Mononuclear cell (primary cell): ENCODE measurements at regions not wholly inside any gene's neighbourhood (a gene's known extent, or its start where the extent isn't known, plus 50 kb on each side); places are given as distances from the start of the nearest gene placed in this dataset.

Experiments used
- H3K27me3 ChIP-seq: 2 replicates; pipeline ENCODE4 v1.6.0; 2011; ENCODE audit warnings: low read length, control low read depth; ENCODE audit not compliant: insufficient read depth
- H3K4me1 ChIP-seq: 2 replicates; pipeline ENCODE4 v1.5.1; 2011; ENCODE audit warnings: mild to moderate bottlenecking, low read length, control low read depth; ENCODE audit not compliant: insufficient read depth
- H3K4me3 ChIP-seq: 2 replicates; pipeline ENCODE4 v1.5.1; 2011; ENCODE audit warnings: mild to moderate bottlenecking, low read length, moderate library complexity
- H3K9me3 ChIP-seq: 2 replicates; pipeline ENCODE4 v1.5.1; 2011; ENCODE audit warnings: low read depth, mild to moderate bottlenecking, control low read depth, low read length

DNA sequence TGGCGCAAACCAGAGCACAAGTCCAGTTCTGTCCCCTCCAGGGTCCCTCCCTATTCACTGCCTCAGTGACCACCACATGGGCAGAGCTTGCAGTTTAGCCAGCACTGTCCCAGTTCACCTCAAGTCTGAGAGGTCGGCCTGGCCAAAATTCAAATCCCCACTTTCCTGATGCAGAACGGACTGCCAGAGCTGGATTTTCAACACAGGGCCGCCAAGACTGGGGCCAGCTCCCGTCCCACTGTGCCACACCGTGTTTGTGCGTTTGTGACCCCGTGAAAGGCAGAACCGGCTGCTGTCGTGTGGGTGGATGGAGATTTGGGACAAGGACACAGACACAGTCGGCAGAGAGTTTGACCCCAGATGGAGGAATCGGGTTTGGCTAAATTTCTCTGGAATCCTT, 176.7 kb downstream of the URI1 start:
- H3K4me3 ChIP-seq: no peak overlapping the region
- no peaks in the 10 kb centered on the region for H3K9me3 ChIP-seq
- no peaks in the 10 kb centered on the region for H3K4me1 ChIP-seq
- no peaks in the 10 kb centered on the region for H3K27me3 ChIP-seq

GRCh38 chr19:30119180-30119908, 177.3 kb downstream of the URI1 start:
- H3K9me3 ChIP-seq: no peaks in the 10 kb centered on the region
- H3K27me3 ChIP-seq: no peaks in the 10 kb centered on the region
- no peak overlapping the region for H3K4me3 ChIP-seq
- H3K4me1 ChIP-seq: no peaks in the 10 kb centered on the region

DNA sequence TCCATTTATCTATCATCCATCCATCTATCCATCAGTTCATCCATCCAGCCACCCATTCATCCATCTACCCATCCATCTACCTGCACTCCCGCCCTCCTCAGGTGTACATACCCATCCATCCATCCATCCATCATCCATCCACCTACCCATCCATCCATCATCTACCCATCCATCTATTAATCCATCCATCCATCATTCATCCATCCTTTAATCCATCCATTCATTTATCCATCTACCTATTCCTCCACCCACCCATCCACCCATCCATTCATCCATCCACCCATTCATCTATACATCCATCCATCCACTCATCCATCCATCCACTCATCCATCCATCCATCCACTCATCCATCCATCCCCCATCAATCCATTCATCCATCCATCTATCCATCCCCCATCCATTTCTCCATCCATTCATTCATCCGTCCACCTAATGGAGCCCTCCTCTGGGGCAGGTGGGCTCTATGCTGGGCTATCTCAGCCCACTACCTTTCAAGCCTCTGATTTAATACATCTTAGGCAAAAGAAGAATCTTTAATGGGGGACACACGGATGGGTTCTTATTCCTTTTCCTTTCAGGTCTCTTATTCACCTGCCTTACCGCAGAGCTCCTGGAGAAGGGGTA, 178.9 kb downstream of the URI1 start:
- Histone ChIP-seq H3K4me3 (no peak overlapping the region), H3K27me3 (no peaks in the 10 kb centered on the region), H3K4me1 (no peaks in the 10 kb centered on the region), H3K9me3 (no peaks in the 10 kb centered on the region)

- Histone ChIP-seq H3K4me3 (no peak overlapping the region), H3K27me3 (no peaks in the 10 kb centered on the region), H3K9me3 (no peaks in the 10 kb centered on the region), H3K4me1 (no peaks in the 10 kb centered on the region)
These were observed 180.4 kb downstream of the URI1 start for GRCh38 chr19:30122431-30122830.

DNA sequence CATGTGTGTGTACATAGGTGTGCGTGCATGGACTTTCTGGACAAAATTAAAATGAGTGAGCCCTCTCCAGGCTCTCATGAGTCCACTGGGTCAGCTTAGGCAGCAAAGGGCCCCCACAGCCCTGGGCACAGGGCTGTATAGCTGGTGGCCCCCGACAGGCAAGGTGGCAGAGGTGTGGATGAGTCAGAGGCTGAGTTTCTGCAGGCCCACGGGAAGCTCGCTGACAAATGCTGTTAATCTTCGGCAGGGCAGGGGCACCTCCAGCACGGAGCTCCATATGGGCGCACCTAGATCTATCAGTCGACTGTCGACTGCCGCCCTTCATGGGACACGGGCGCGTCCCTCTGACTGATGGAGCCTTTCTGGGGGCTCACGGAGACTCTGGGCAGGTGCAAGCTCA, 181.1 kb downstream of the URI1 start:
- Histone ChIP-seq H3K9me3 (no peaks in the 10 kb centered on the region), H3K4me1 (no peaks in the 10 kb centered on the region), H3K27me3 (no peaks in the 10 kb centered on the region), H3K4me3 (no peak overlapping the region)

GRCh38 chr19:30123611-30124010, 181.6 kb downstream of the URI1 start:
- no peak overlapping the region for H3K4me3 ChIP-seq
- no peaks in the 10 kb centered on the region for H3K27me3 ChIP-seq
- no peaks in the 10 kb centered on the region for H3K4me1 ChIP-seq
- H3K9me3 ChIP-seq: no peaks in the 10 kb centered on the region

DNA sequence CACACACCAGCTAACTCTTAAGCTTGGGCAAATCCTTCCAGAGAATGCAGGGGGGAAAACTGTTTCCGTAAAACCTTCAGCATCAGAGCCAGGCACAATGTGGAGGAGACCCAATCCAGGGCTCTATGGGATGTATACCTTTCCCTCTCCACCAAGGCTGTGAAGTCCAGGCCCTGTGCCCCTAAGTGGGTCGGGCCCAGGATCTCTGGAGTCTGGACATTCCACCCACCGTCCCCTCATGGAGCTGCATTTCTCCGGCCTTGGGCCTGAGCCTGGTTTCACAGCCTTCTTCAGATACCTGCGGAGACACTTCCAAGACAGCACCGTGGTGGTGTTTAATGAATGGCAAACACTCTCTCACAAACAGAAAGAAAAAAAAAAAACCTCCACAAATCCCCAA, 186.2 kb downstream of the URI1 start:
- H3K27me3 ChIP-seq: no peaks in the 10 kb centered on the region
- no peaks in the 10 kb centered on the region for H3K4me1 ChIP-seq
- no peak overlapping the region for H3K4me3 ChIP-seq
- H3K9me3 ChIP-seq: no peaks in the 10 kb centered on the region

GRCh38 chr19:30130356-30131122, 188.5 kb downstream of the URI1 start:
- Histone ChIP-seq H3K4me1 (no peaks in the 10 kb centered on the region), H3K9me3 (no peaks in the 10 kb centered on the region), H3K4me3 (no peak overlapping the region), H3K27me3 (no peaks in the 10 kb centered on the region)

GRCh38 chr19:30131246-30131645, 189.2 kb downstream of the URI1 start:
- Histone ChIP-seq H3K9me3 (no peaks in the 10 kb centered on the region), H3K27me3 (no peaks in the 10 kb centered on the region), H3K4me3 (no peak overlapping the region), H3K4me1 (no peaks in the 10 kb centered on the region)

GRCh38 chr19:30131722-30132291, 189.8 kb downstream of the URI1 start:
- Histone ChIP-seq H3K9me3 (no peaks in the 10 kb centered on the region), H3K4me3 (no peak overlapping the region), H3K4me1 (no peaks in the 10 kb centered on the region), H3K27me3 (no peaks in the 10 kb centered on the region)

GRCh38 chr19:30132343-30133075, 190.5 kb downstream of the URI1 start:
- Histone ChIP-seq H3K9me3 (no peaks in the 10 kb centered on the region), H3K27me3 (no peaks in the 10 kb centered on the region), H3K4me1 (no peaks in the 10 kb centered on the region), H3K4me3 (no peak overlapping the region)

DNA sequence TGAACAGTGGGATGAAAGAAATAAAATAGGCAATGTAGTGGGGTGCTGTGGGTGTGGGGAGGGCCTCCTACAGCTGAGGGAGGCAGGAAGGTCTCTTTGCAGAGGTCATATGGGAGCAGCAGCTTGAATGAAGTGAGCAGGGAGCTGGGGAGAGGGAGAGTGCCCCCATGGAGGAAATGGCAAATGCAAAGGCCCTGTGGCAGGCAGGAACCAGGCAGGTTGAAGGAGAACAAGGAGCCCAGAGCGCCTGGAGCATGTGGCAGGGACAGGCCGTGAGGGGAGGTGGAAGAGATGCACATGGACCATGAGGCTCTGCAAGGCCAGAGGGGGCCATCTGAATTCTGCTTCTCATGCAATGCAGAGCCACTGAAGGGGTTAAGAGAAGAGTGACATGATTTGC, 191.8 kb downstream of the URI1 start:
- H3K4me3 ChIP-seq: no peak overlapping the region

GRCh38 chr19:30135093-30135757, 193.2 kb downstream of the URI1 start:
- Histone ChIP-seq H3K27me3 (no peaks in the 10 kb centered on the region), H3K9me3 (no peaks in the 10 kb centered on the region), H3K4me1 (no peaks in the 10 kb centered on the region), H3K4me3 (no peak overlapping the region)

More for the DNA sequence above, 191.8 kb downstream of the URI1 start:
- no peaks in the 10 kb centered on the region for H3K9me3 ChIP-seq
- H3K27me3 ChIP-seq: no peaks in the 10 kb centered on the region
- H3K4me1 ChIP-seq: no peaks in the 10 kb centered on the region

DNA sequence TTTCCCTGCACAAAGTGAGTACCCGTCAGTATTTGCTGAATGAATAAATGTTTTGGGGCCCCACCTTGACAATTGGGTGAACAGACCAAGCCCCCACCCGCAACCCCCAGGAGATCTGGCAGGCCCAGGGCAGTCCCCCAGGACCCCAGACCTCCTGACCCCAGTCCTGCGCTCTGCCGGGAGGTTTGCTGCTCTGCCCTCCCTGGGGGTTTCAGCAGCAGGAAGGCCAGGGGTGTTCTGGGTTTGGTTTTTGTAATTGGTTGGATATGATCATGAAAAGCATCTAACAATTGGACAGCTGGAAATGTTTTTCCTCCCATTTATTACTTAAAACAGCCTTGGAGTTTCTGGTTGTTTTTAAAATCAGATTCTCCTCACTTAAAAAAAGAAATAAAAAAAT, 193.8 kb downstream of the URI1 start:
- Histone ChIP-seq H3K9me3 (no peaks in the 10 kb centered on the region), H3K27me3 (no peaks in the 10 kb centered on the region), H3K4me1 (no peaks in the 10 kb centered on the region), H3K4me3 (no peak overlapping the region)
